ENCODE measurements at regions not wholly inside any gene's neighbourhood (a gene's known extent, or its start where the extent isn't known, plus 50 kb on each side); places are given as distances from the start of the nearest gene placed in this dataset.

DNA sequence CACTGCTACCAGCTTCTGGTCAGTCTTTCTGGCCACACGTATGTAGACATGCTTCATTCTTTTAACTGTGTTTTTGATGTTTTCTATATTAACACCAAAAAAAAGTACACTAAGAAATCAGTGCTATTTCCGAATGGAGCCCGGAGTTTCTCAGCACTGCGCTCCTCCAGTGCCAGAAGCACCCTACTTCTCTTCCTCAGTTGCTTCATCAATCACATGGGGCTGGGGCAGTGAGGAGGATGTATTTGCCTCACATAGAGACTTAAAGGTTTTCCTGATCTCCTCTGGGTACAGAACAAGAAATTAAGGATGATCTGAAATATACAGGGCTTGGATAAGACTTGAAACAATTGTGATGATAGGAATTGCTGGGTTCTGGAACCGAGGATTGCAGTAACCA is 148.0 kb downstream of the ERCC6L2 start:
- TF ChIP-seq, protein P1, sequence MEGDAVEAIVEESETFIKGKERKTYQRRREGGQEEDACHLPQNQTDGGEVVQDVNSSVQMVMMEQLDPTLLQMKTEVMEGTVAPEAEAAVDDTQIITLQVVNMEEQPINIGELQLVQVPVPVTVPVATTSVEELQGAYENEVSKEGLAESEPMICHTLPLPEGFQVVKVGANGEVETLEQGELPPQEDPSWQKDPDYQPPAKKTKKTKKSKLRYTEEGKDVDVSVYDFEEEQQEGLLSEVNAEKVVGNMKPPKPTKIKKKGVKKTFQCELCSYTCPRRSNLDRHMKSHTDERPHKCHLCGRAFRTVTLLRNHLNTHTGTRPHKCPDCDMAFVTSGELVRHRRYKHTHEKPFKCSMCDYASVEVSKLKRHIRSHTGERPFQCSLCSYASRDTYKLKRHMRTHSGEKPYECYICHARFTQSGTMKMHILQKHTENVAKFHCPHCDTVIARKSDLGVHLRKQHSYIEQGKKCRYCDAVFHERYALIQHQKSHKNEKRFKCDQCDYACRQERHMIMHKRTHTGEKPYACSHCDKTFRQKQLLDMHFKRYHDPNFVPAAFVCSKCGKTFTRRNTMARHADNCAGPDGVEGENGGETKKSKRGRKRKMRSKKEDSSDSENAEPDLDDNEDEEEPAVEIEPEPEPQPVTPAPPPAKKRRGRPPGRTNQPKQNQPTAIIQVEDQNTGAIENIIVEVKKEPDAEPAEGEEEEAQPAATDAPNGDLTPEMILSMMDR (IDR thresholded peaks at IDR 0.05 in 8 of 11, conservative IDR thresholded peaks at IDR 0.05 in 3 of 11): no peak
- TF ChIP-seq POLR2A (IDR thresholded peaks at IDR 0.05) (no peak), POLR2AphosphoS5 (IDR thresholded peaks at IDR 0.05) (no peak)

Data from spleen (tissue), 7 donors.